K562 (cell line): ENCODE measurements at regions not wholly inside any gene's neighbourhood (a gene's known extent, or its start where the extent isn't known, plus 50 kb on each side); places are given as distances from the start of the nearest gene placed in this dataset.

Source experiments
- ATAC-seq: fragments of 200-7000 bp; cut with Tn5 transposase; 3 replicates; pipeline ENCODE4 v1.9.1; 2020; ENCODE audit warnings: moderate library complexity
- BruUV-seq: library from RNA; stranded (reverse); fragments of 400-500 nt; replicated peaks from 2 replicates; lab custom pipeline; 2021; lab: Mats Ljungman, UMichigan
- CTCF ChIA-PET: fragments of 300-600 bp; formaldehyde crosslinking; extraction: SDS; loops from one replicate; lab custom pipeline; 2021; ENCODE audit warnings: low intra/inter-chr PET ratio; lab: Yijun Ruan, JAX
- POLR2A ChIA-PET: fragments of 300-600, 350-650 bp; sonication (Branson Sonifier 250); formaldehyde crosslinking; extraction: SDS; loops from one replicate; lab custom pipeline; 2021; ENCODE audit warnings: antibody characterized with exemption, inconsistent platforms; lab: Yijun Ruan, JAX
- DNase-seq, 4 experiments: peaks; one replicate each; pipeline versions ENCODE4 v3.0.0 to v3.0.0-alpha.2; 2011 to 2018; ENCODE audit warnings: low spot score in 3 of 4, mixed read lengths in 3 of 4; ENCODE audit errors: extremely low read depth in 1 of 4
- FAIRE-seq: peaks from 2 replicates; lab custom pipeline; 2011; peaks lifted over from hg19 to GRCh38; lab: Jason Lieb, UNC
- H2AFZ ChIP-seq: 2 replicates; pipeline ENCODE4 v1.6.0; 2011; ENCODE audit warnings: low read depth, low read length, control low read depth, inconsistent platforms
- H3K27ac ChIP-seq: fragments of 200-600 bp; 3 replicates; pipeline ENCODE4 v1.8.0; 2011; ENCODE audit warnings: low read depth, mild to moderate bottlenecking, control low read depth, inconsistent platforms, low read length, moderate library complexity, mixed read lengths; ENCODE audit errors: extremely low read depth
- H3K27me3 ChIP-seq, 2 experiments: fragments of 300-600 bp in 1 of 2; 2 replicates in 1 of 2; 3 replicates in 1 of 2; pipeline versions ENCODE4 v1.6.0 to v1.8.0; 2011; ENCODE audit warnings: inconsistent platforms in 2 of 2, low read length in 2 of 2, mild to moderate bottlenecking in 1 of 2, mixed read lengths in 1 of 2, moderate library complexity in 1 of 2; ENCODE audit not compliant: control insufficient read depth in 2 of 2, insufficient read depth in 2 of 2
- H3K36me3 ChIP-seq: fragments of 300-600 bp; 3 replicates; pipeline ENCODE4 v1.8.0; 2011; ENCODE audit warnings: mild to moderate bottlenecking, low read length, inconsistent platforms; ENCODE audit not compliant: control insufficient read depth, insufficient read depth
- H3K4me1 ChIP-seq, 2 experiments: fragments of 200-600 bp in 1 of 2; replicated peaks in 1 of 2; 2 replicates in 1 of 2; 3 replicates in 1 of 2; pipeline versions ENCODE4 v1.5.1 to v1.8.0; 2011; ENCODE audit warnings: inconsistent platforms in 2 of 2, low read length in 2 of 2, mild to moderate bottlenecking in 1 of 2, mixed read lengths in 1 of 2, moderate library complexity in 1 of 2; ENCODE audit not compliant: control insufficient read depth in 2 of 2, insufficient read depth in 2 of 2
- H3K4me2 ChIP-seq: 2 replicates; pipeline ENCODE4 v1.6.1; 2011; ENCODE audit warnings: low read length, control low read depth, inconsistent platforms, mixed read lengths; ENCODE audit not compliant: insufficient read depth
- H3K4me3 ChIP-seq: fragments of 200-600 bp; sonication (generic), shearing (Covaris generic); 2 replicates; pipeline ENCODE4 v1.5.1; 2016; ENCODE audit warnings: control low read depth, inconsistent platforms
- H3K79me2 ChIP-seq: fragments of 200-600 bp; 3 replicates; pipeline ENCODE4 v1.8.0; 2011; ENCODE audit warnings: low read length, inconsistent platforms; ENCODE audit not compliant: control insufficient read depth, insufficient read depth
- H3K9ac ChIP-seq, 2 experiments: 2 replicates each; pipeline versions ENCODE4 v1.6.0 to v1.6.1; 2011; ENCODE audit warnings: low read depth in 2 of 2, low read length in 2 of 2, control low read depth in 1 of 2, inconsistent platforms in 1 of 2, mild to moderate bottlenecking in 1 of 2, mixed read lengths in 1 of 2; ENCODE audit not compliant: insufficient read depth in 1 of 2
- H3K9me1 ChIP-seq: one replicate; pipeline ENCODE4 v1.6.0; 2011; ENCODE audit warnings: inconsistent platforms, mild to moderate bottlenecking, low read length, moderate library complexity; ENCODE audit not compliant: control insufficient read depth, insufficient read depth
- H3K9me3 ChIP-seq: replicated peaks from 2 replicates; pipeline ENCODE4 v1.5.1; 2011; ENCODE audit warnings: low read depth, low read length, inconsistent platforms; ENCODE audit not compliant: control insufficient read depth, insufficient read depth
- H4K20me1 ChIP-seq: replicated peaks from 2 replicates; pipeline ENCODE4 v1.6.1; 2011; ENCODE audit warnings: low read length, inconsistent platforms, mixed read lengths; ENCODE audit not compliant: control insufficient read depth, insufficient read depth
- C11orf30 ChIP-seq: fragments of 450-650 bp; IDR thresholded peaks from 2 replicates; pipeline ENCODE4 v1.6.1; 2016; ENCODE audit warnings: low read depth, mild to moderate bottlenecking
- GABPB1 ChIP-seq: sonication (generic); formaldehyde crosslinking; IDR thresholded peaks from 2 replicates; pipeline ENCODE4 v1.8.0; 2022; ENCODE audit warnings: mild to moderate bottlenecking, missing genetic modification reagents
- MAFF ChIP-seq: IDR thresholded peaks from 2 replicates; pipeline ENCODE4 v1.6.1; 2012; ENCODE audit warnings: low read length, improper control_type of control experiment
- MAFG ChIP-seq: fragments of 450-650 bp; conservative IDR thresholded peaks from 2 replicates; pipeline ENCODE4 v1.6.1; 2016; ENCODE audit warnings: missing genetic modification characterization, missing compliant biosample characterization
- MAFK ChIP-seq: IDR thresholded peaks from 2 replicates; pipeline ENCODE4 v1.6.1; 2011; ENCODE audit warnings: low read length, improper control_type of control experiment
- SAFB2 ChIP-seq: fragments of 200-400 bp; formaldehyde crosslinking; IDR thresholded peaks from 2 replicates; pipeline ENCODE4 v1.6.1; 2018; ENCODE audit warnings: borderline replicate concordance, low read length, low read depth, moderate library complexity; ENCODE audit not compliant: severe bottlenecking
- TAF9B ChIP-seq: fragments of 450-650 bp; IDR thresholded peaks from 2 replicates; pipeline ENCODE4 v1.6.1; 2018; ENCODE audit warnings: mild to moderate bottlenecking; ENCODE audit not compliant: partially characterized antibody
- ZNF316 ChIP-seq: fragments of 450-650 bp; IDR thresholded peaks from 2 replicates; pipeline ENCODE4 v1.6.1; 2016
- ZNF444 ChIP-seq: fragments of 250-450 bp; sonication (Bioruptor Pico); IDR thresholded peaks from 2 replicates; pipeline ENCODE4 v1.4.0; 2020; ENCODE audit warnings: mild to moderate bottlenecking, moderate library complexity
- in situ Hi-C: fragments of 300-500 bp; cut with MboI; formaldehyde crosslinking; loops from 4 replicates; pipeline ENCODE4 v1.15.0; 2018; ENCODE audit warnings: inconsistent platforms, mixed read lengths
- intact Hi-C: fragments of 100-400 bp; cut with micrococcal nuclease; formaldehyde crosslinking; loops from 2 replicates; pipeline ENCODE4 v1.14.2; 2022
- TF ChIP-seq, protein P1 (sequence below): sonication (generic); formaldehyde crosslinking; IDR thresholded peaks from 2 replicates; pipeline ENCODE4 v1.9.0; 2022; ENCODE audit warnings: mild to moderate bottlenecking, missing genetic modification reagents
- TF ChIP-seq, protein P2 (sequence below), 2 experiments: fragments of 250-450 bp in 1 of 2; fragments of 450-650 bp in 1 of 2; sonication (Bioruptor Pico) in 1 of 2; IDR thresholded peaks; 2 replicates each; pipeline versions ENCODE4 v1.6.1 to v1.8.0; 2016 to 2021; ENCODE audit warnings: mild to moderate bottlenecking in 2 of 2, moderate library complexity in 2 of 2, missing compliant biosample characterization in 1 of 2, missing genetic modification characterization in 1 of 2
- TF ChIP-seq, protein P3 (sequence below): fragments of 450-650 bp; conservative IDR thresholded peaks from 2 replicates; pipeline ENCODE4 v1.6.1; 2016; ENCODE audit warnings: missing genetic modification characterization, low read depth, mild to moderate bottlenecking, control low read depth, missing compliant biosample characterization

GRCh38 chr3:27059489-27059888 lies 309.7 kb downstream of the NEK10 start:
- no peak overlapping the region for H3K4me2 ChIP-seq
- BruUV-seq: no TSS peak
- H3K27ac ChIP-seq: no peak overlapping the region
- intact Hi-C loops: no loop called here
- H3K4me1 ChIP-seq: no peaks in the 10 kb centered on the region
- no peaks in the 10 kb centered on the region for H3K27me3 ChIP-seq
- ChIA-PET POLR2A (no interaction called here), CTCF (no interaction called here)
- FAIRE-seq (no peak), ATAC-seq (no peak), DNase-seq (no peak)
- H2AFZ ChIP-seq: no peak overlapping the region
- TF ChIP-seq C11orf30 (peak; percentile 45; the same call in 1 of the 2 replicates), ZNF444 (CRISPR knock-in tag) (no peak), GABPB1 (no peak), MAFF (peak; percentile 64), ZNF316 (peak; percentile 69), SAFB2 (no peak), MAFK (peak; percentile 33; the same call in 1 of the 2 replicates), MAFG (tag) (peak; percentile 44), TAF9B (no peak)
- TF ChIP-seq, protein P1, sequence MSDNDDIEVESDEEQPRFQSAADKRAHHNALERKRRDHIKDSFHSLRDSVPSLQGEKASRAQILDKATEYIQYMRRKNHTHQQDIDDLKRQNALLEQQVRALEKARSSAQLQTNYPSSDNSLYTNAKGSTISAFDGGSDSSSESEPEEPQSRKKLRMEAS (CRISPR knock-in tag): no peak
- TF ChIP-seq, protein P2, sequence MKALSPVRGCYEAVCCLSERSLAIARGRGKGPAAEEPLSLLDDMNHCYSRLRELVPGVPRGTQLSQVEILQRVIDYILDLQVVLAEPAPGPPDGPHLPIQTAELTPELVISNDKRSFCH (CRISPR knock-in tag; IDR thresholded peaks at IDR 0.05): no peak
- TF ChIP-seq, protein P2 (tag; IDR thresholded peaks at IDR 0.05): no peak
- TF ChIP-seq, protein P3, sequence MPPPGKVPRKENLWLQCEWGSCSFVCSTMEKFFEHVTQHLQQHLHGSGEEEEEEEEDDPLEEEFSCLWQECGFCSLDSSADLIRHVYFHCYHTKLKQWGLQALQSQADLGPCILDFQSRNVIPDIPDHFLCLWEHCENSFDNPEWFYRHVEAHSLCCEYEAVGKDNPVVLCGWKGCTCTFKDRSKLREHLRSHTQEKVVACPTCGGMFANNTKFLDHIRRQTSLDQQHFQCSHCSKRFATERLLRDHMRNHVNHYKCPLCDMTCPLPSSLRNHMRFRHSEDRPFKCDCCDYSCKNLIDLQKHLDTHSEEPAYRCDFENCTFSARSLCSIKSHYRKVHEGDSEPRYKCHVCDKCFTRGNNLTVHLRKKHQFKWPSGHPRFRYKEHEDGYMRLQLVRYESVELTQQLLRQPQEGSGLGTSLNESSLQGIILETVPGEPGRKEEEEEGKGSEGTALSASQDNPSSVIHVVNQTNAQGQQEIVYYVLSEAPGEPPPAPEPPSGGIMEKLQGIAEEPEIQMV (tag): no peak
- H3K4me3 ChIP-seq: no peak overlapping the region
- no peaks in the 10 kb centered on the region for H3K9me1 ChIP-seq
- no peaks in the 10 kb centered on the region for H3K79me2 ChIP-seq
- no peaks in the 10 kb centered on the region for H3K36me3 ChIP-seq
- no peaks in the 10 kb centered on the region for H3K9me3 ChIP-seq
- in situ Hi-C loops: no loop called here
- no peaks in the 10 kb centered on the region for H4K20me1 ChIP-seq
- H3K9ac ChIP-seq: no peak overlapping the region
